ENCODE measurements at regions not wholly inside any gene's neighbourhood (a gene's known extent, or its start where the extent isn't known, plus 50 kb on each side); places are given as distances from the start of the nearest gene placed in this dataset.

GRCh38 chr18:67308819-67309218 is 207.7 kb downstream of the DSEL start:
- no peaks in the 10 kb centered on the region for H3K4me1 Mint-ChIP-seq
- POLR2A ChIA-PET, result no interaction called here
- no peak overlapping the region for H3K4me3 Mint-ChIP-seq
- CTCF ChIA-PET, result no interaction called here
- H3K36me3 Mint-ChIP-seq, result no peaks in the 10 kb centered on the region
- DNase-seq (ENCODE audit: low spot score) (no peak), ATAC-seq (no peak)
- H3K27me3 Mint-ChIP-seq (ENCODE audit: low read depth), result no peaks in the 10 kb centered on the region
- no peaks in the 10 kb centered on the region for H3K9me3 Mint-ChIP-seq
- TF ChIP-seq SMAD3 (CRISPR knock-in tag; IDR thresholded peaks at IDR 0.05; ENCODE audit: borderline replicate concordance), result no peak
- TF ChIP-seq MXD4 (CRISPR knock-in tag; IDR thresholded peaks at IDR 0.05; ENCODE audit: borderline replicate concordance), result no peak
- TF ChIP-seq NFYB (CRISPR knock-in tag; conservative IDR thresholded peaks at IDR 0.05; ENCODE audit: low read depth), result no peak
- no peak for TF ChIP-seq ZNF396 (CRISPR knock-in tag; IDR thresholded peaks at IDR 0.05; ENCODE audit: borderline replicate concordance)
- no peak for TF ChIP-seq PRDM15 (CRISPR knock-in tag; IDR thresholded peaks at IDR 0.05)
- TF ChIP-seq OVOL2 (CRISPR knock-in tag; IDR thresholded peaks at IDR 0.05; ENCODE audit: borderline replicate concordance), result no peak
- TF ChIP-seq MYBL2 (CRISPR knock-in tag; IDR thresholded peaks at IDR 0.05), result no peak
- TF ChIP-seq PRRX2 (CRISPR knock-in tag; IDR thresholded peaks at IDR 0.05), result no peak
- no peak for TF ChIP-seq CBFB (CRISPR knock-in tag; IDR thresholded peaks at IDR 0.05; ENCODE audit: low read depth)
- no peak for TF ChIP-seq ZBTB21 (CRISPR knock-in tag; IDR thresholded peaks at IDR 0.05; ENCODE audit: borderline replicate concordance)
- no peak for TF ChIP-seq FOXP4 (CRISPR knock-in tag; IDR thresholded peaks at IDR 0.05)
- TF ChIP-seq ZNF232 (CRISPR knock-in tag; IDR thresholded peaks at IDR 0.05), result no peak
- no peak for TF ChIP-seq FOXJ3 (CRISPR knock-in tag; IDR thresholded peaks at IDR 0.05; ENCODE audit: borderline replicate concordance)
- TF ChIP-seq ZNF138 (CRISPR knock-in tag; conservative IDR thresholded peaks at IDR 0.05), result no peak
- TF ChIP-seq TEAD1 (CRISPR knock-in tag; IDR thresholded peaks at IDR 0.05), result no peak
- no peak for TF ChIP-seq HMGA2 (CRISPR knock-in tag; IDR thresholded peaks at IDR 0.05)
- no peak overlapping the region for H3K27ac Mint-ChIP-seq

- TF ChIP-seq ZNF121 (CRISPR knock-in tag; IDR thresholded peaks at IDR 0.05) (no peak), SMAD3 (CRISPR knock-in tag; IDR thresholded peaks at IDR 0.05; ENCODE audit: borderline replicate concordance) (no peak)
- Mint-ChIP-seq H3K36me3 (peaks cover 10% of the 10 kb centered on the region), H3K27ac (no peak overlapping the region), H3K4me3 (no peak overlapping the region), H3K9me3 (peaks cover 13% of the 10 kb centered on the region), H3K27me3 (ENCODE audit: low read depth) (no peaks in the 10 kb centered on the region), H3K4me1 (no peaks in the 10 kb centered on the region)
- DNase-seq (ENCODE audit: low spot score), result no peak
- CTCF ChIA-PET, result no interaction called here
- POLR2A ChIA-PET, result no interaction called here
- no peak for ATAC-seq
Observed at GRCh38 chr18:67305466-67305865, 211.1 kb downstream of the DSEL start.

GRCh38 chr18:67302043-67302442 is 214.5 kb downstream of the DSEL start:
- Mint-ChIP-seq H3K4me1 (no peaks in the 10 kb centered on the region), H3K4me3 (no peak overlapping the region), H3K9me3 (peaks cover 20% of the 10 kb centered on the region), H3K27me3 (ENCODE audit: low read depth) (no peaks in the 10 kb centered on the region), H3K27ac (no peak overlapping the region), H3K36me3 (peaks cover 16% of the 10 kb centered on the region)
- no peak for ATAC-seq
- POLR2A ChIA-PET, result no interaction called here
- TF ChIP-seq NR1H2 (CRISPR knock-in tag; IDR thresholded peaks at IDR 0.05) (no peak), EMX1 (CRISPR knock-in tag; IDR thresholded peaks at IDR 0.05) (no peak)
- CTCF ChIA-PET, result no interaction called here
- DNase-seq (ENCODE audit: low spot score), result no peak
